HG03432 (cell line): ENCODE measurements at regions not wholly inside any gene's neighbourhood (a gene's known extent, or its start where the extent isn't known, plus 50 kb on each side); places are given as distances from the start of the nearest gene placed in this dataset.

Experiments
- ATAC-seq: cut with Tn5 transposase; IDR thresholded peaks from one replicate; pipeline ENCODE4 v1.9.1; 2021; ENCODE audit warnings: mild to moderate bottlenecking, moderate library complexity; ENCODE audit not compliant: unreplicated experiment

DNA sequence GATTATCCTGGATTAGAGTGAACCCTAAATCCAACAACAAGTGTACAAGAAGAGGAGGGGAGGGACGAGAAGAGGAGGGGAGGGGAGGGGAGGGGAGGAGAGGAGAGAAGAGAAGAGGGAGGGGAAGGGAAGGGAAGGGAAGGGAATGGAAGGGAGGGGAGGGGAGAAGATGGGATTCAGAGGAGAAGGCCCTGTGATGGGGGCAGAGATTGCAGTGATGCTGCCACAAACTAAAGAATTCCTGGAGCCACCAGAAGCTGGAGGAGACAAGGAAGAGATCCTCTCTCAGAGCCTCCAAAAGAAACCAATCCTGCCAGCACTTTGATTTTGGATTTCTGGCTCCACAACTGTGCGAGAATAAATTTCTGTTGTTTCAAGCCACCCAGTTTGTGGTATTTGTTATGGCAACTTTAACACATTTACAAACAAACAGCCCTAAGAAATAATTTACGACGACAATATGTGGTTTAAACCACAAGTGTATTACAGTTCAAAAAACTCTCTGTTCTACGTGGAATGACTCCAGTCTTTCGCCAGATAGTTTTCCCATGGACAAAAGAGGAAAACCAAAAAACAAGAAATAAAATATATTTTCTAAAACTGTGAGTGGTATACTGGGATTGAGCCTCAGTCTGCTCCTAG lies 235.4 kb downstream of the HDGFL1 start:
- no peak for ATAC-seq

DNA sequence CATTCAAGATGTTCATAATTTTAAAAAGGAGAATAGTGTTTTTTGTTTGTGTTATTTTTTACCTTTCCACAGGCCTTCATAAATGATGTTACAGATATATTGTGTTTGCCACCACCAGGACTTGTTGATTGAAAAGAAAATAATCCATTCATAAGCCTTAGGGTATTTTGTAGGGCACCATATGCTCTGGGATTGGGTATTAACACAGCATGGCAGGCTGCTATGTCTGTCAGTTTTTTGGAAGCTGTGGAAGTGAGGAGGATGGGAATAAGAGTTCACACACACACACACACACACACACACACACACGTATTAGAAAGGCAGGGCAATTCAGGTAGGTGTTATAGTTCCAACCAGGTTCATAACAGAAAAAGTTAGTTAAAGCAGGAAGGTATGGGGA lies 237.9 kb downstream of the HDGFL1 start:
- no peak for ATAC-seq

DNA sequence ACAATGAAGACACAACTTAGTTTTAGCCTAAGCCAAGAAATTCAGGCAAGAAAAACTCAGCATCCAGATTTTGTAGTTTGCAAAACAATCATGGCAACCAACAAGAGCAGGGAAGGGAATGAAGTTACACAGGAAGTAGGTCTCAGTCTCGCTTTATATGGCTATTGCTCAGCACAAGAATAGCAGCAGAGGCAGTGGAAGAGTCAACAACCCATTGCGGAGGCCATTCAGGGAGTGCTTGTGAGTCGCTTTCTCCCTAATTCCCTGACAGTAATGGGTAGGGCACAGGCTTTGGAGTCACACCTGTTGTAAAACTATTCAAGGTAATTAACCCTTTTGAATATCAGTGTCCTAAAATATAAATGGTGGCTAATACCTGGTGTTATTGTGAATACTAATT lies 238.5 kb downstream of the HDGFL1 start:
- no peak for ATAC-seq

DNA sequence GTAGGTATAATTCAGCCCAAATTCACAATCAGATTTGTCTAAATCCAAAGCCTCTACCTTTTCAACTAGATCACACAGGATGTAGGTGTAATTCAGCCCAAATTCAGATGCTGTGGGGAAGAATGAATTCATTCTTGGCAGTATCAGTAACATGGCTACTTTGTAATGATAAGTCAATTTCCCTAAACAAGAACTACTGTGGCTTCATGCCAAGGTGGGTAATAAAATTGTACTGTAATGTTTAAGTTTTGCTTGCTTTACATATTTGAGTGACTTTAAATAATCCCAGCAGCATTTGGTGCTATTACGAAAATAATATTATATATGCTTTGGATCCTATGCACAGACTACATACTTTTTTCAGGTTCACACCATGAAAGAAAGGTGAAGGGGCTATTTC lies 239.1 kb downstream of the HDGFL1 start:
- no peak for ATAC-seq

GRCh38 chr6:22809370-22809769 lies 240.0 kb downstream of the HDGFL1 start:
- no peak for ATAC-seq

DNA sequence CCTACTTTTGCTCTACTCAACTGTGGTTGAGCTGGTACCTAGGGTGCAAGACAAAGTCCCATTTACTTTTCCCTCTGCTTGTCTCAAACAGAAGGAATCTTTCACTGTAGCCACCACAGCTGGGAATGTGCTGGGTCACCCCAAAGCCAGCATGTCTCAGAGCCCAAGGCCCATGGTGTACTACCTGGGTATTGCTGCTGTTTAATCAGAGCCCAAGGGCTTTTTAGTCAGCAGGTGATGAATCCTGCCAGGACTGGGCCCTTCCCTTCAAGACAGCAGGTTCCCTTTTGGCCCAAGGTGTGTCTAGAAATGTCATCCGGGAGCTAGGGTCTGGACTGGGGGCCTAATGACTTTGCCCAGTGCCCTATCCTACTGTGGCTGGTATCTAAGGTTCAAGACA lies 249.8 kb downstream of the HDGFL1 start:
- ATAC-seq, result no peak

- no peak for ATAC-seq
Measured at GRCh38 chr6:22821664-22822320, 252.4 kb downstream of the HDGFL1 start.

DNA sequence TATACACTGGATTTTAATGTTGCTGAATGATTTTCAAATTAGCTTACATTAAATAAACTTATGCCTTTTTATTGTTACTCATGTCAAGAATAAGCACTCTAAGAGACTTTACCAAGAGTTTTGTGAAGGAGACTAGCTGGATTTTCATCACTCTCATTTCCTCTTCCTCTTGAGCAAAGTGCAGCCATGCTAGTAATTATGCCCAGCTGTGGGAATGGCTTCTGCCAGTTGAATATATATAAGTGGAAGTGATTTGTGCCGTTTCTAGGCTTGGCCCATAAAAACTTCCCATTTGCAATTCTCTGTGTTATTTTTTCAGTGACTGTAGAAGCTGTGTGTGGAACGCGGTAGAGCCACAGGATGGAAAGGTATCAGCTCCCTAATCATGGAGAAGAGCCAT lies 255.8 kb downstream of the HDGFL1 start:
- ATAC-seq, result no peak

DNA sequence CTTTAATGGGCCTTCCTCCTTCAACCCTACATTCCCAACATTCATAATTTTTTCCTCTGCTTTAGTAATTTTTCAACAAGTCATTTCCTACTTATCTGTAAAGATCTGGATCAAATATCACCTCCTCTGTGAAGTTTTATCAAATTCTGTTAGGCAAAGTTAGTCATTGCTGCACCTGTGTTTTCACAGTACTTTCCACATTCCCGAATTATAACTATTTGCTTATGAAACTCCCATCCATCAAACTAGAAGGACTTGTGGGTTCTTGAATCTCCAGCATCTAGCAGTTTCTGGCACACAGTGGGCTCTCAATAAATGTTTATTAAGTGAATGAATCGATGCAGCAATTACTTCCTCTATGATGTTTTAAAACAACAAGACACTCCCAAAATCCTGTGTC lies 257.6 kb downstream of the HDGFL1 start:
- ATAC-seq, result no peak

DNA sequence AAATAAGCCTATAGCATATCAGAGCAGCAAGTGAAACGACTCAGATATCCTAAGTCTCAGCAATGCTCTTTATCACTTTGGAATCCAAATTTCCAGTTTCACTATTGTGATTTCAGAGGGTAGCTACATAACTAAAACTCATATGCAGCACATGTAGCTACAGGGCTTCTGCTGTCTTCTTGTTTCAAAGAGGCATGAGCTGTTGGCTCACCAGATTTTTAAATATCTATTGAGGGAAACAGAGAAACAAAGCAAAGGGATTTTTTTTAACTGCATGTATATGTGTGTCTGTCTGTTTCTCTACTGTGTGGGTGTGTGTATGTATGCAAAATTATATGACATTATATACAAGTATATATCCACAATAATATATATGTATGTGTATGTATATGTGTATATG lies 258.4 kb downstream of the HDGFL1 start:
- no peak for ATAC-seq

GRCh38 chr6:22828179-22829062 lies 259.1 kb downstream of the HDGFL1 start:
- no peak for ATAC-seq

- ATAC-seq, result no peak
Measured at GRCh38 chr6:22829070-22829469, 259.7 kb downstream of the HDGFL1 start.

DNA sequence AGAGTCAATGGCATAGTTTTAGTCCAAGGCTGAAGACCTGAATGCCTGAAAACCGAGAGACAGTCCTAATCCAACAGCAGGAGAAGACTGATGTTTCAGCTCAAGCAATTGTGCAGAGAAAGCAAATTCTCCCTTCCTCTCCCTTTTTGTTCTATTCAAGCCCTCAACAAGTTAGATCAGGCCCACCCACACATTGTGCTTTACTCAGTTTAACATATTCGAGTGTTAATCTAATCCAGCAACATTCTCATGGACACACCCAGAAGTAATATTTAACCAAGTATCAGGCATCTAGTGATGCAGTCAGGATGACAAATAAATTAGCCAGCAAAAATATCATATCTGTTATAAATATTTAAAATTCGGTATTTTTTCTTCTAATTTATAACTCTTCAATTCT lies 261.1 kb downstream of the HDGFL1 start:
- no peak for ATAC-seq

DNA sequence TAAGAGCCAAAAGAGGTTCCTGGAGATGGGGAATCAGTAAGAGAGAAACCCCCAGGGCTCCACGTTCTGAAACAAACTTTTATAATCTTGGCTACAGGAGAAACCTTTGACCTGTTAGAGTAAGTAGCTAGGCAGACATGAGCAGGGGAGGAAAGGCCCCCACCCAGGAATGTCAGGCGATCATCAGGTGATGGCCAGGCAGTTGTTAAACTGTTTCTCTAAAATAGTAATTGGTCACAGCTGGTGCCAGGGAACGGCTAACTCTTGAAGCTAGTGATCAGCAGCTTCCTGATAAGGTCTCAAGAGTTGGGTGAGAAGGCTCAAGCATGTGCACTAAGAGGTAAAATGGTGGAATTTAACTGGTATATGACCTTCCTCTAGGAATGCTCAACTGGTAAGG lies 263.8 kb downstream of the HDGFL1 start:
- no peak for ATAC-seq

- ATAC-seq, result no peak
Measured at GRCh38 chr6:22838345-22838744, 269.0 kb downstream of the HDGFL1 start.

GRCh38 chr6:22845467-22845866 lies 276.1 kb downstream of the HDGFL1 start:
- ATAC-seq, result no peak

DNA sequence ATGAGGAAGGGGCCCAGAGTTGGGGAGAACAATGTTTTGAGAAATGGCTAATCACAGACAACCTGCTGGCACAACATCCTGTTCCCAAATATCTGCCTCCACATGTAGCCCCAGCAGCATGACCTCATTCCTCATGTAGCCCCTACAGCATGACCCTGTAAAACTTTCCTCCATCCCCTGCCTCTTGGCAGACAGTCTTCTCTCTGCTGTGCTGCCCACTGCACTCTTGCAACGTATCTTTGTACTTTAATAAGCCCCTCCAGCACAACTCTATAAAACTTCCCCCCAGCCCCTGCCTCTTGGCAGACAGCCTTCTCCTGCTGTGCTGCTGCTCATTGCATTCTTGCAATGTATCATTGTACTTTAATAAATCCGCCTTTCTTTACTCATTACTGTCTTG lies 278.8 kb downstream of the HDGFL1 start:
- no peak for ATAC-seq

GRCh38 chr6:22849921-22850320 lies 280.6 kb downstream of the HDGFL1 start:
- ATAC-seq, result no peak

DNA sequence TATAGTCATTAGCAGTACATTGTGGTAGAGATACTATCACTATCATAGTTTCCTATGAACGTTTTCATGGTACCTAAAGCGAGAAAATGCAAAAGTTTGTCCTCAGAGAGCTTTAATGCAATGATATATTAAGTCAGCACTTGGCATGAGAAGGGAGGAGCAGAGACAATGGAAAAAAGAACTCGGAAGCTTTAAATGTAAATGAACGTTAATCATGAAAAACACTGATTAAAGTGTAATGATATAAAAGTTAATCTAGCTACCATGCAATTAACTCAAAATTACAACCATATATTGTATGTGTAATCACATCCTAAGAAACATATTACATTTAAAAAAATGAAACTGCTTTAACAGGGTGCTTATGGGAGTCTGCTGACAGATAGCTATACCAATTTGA lies 282.7 kb downstream of the HDGFL1 start:
- ATAC-seq, result no peak

DNA sequence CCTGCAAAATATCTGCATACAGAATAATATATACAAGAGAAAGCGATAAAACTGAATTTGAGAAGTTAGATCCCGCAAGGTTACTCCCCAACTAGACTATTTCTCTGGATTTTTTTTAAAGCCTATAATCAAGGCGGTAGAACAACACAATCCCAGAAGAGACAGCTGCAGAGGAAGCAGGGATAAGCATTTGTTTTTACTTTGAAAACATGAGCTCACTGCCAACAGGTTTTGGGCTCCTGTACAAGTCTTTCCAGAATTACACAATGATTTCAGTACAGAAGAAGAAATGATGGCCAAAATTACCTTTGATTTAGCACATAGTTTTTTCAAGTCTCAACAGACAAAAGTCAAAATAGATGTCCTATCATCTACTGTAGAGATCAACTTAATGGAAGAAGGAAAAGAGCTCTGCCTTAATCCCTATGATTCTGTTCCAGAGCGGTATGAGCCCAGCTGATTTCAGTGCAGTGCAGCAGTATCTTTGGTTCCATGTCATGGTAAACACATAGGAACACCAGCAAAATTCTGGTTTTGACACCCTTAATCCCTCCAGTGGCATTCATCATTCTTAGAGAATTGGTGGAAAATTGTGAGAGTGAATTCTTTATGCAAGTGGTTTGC lies 304.3 kb downstream of the HDGFL1 start:
- ATAC-seq, result no peak

GRCh38 chr6:22875845-22876244 lies 306.5 kb downstream of the HDGFL1 start:
- no peak for ATAC-seq

GRCh38 chr6:22878324-22878701 lies 308.9 kb downstream of the HDGFL1 start:
- no peak for ATAC-seq
